GM20431 (cell line): ENCODE measurements at regions not wholly inside any gene's neighbourhood (a gene's known extent, or its start where the extent isn't known, plus 50 kb on each side); places are given as distances from the start of the nearest gene placed in this dataset.
"Not testable (repeated sequence)": the region's sequence is repeated elsewhere in the genome, so short reads cannot be mapped to it uniquely, and the experiment has no call there.

Experiments used
- in situ Hi-C: fragments of 300-500 bp; cut with MseI, MboI; formaldehyde crosslinking; loops from one replicate; pipeline ENCODE4 v1.15.0; 2020; ENCODE audit warnings: low sequenced_read_pairs; ENCODE audit not compliant: unreplicated experiment

DNA sequence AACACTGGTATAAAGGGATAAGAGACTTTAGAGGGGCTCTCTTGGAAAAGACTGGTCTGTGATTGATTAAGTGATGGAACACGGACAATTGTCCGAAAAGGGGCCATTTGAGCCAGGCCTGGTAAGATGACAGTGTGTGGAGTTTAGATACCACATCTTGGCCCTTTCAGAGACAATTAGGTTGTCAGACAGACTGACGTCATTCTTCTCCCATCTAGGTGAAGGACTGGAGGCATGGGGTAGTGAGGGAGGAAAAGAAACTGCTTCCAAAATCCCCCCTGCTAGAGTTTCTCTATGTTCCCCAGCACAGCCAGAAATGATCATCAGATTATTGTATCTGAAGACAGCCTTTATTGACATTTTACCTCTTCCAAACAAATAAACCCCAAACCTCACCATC is 84.8 kb upstream of the MYO3A start:
- in situ Hi-C loops: no loop called here

GRCh38 chr10:25849988-25850387 is 84.0 kb upstream of the MYO3A start:
- in situ Hi-C loops: no loop called here

DNA sequence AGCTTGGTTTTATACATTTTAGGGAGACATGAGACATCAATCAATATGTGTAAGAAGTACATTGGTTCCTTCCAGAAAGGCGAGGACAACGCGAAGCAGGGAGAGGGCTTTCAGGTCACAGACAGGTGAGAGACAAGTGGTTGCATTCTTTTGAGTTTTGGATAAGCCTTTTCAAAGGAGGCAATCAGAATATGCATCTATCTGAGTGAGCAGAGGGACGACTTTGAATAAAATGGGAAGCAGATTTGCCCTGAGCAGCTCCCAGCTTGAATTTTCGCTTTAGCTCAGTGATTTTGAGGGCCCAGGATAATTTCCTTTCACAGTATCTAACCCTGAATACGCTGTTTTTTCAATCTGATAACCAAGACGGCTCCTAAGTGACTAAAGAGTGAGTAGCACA is 82.5 kb upstream of the MYO3A start:
- in situ Hi-C loops: no loop called here

GRCh38 chr10:25852364-25852941 is 81.6 kb upstream of the MYO3A start:
- in situ Hi-C loops: no loop called here

DNA sequence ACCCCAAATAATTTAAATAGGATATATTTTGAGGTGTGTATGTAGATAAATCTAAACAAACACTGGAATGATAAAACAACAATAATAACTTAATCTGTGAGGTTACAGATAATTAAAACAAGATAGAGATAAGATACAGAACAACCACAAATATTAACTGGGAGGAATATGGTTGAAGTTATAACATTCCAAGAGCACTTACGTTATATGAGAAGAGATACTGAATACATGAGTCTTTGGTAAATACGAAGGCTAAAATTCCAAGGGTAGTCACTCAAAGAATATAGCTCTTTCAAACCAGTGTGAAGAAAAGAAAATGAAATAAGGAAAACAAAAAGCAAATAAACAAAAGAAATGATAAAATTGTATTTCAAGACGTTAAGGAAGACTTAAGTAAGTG is 76.0 kb upstream of the MYO3A start:
- in situ Hi-C loops: no loop called here

DNA sequence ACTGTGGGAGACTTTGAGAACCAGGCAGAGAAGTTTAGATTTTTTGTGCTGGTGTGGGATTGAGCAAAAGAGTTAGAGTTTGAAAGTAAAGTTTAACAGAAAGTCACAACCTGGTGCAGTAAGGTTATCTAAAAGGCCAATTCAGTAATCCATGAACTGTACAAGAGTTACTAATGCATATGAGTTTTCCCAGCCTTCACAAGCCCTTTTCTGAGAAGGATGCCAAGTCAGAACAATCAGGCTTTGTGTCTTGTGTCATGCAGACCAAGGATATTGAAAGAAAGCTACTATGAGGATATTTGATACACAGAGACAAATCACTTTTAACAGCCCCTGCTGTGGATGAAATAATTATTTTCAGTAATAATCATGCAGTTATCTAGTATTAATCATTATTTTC is 68.8 kb upstream of the MYO3A start:
- in situ Hi-C loops: no loop called here

- in situ Hi-C loops: no loop called here
Measured at GRCh38 chr10:25867321-25867720, 66.7 kb upstream of the MYO3A start.

DNA sequence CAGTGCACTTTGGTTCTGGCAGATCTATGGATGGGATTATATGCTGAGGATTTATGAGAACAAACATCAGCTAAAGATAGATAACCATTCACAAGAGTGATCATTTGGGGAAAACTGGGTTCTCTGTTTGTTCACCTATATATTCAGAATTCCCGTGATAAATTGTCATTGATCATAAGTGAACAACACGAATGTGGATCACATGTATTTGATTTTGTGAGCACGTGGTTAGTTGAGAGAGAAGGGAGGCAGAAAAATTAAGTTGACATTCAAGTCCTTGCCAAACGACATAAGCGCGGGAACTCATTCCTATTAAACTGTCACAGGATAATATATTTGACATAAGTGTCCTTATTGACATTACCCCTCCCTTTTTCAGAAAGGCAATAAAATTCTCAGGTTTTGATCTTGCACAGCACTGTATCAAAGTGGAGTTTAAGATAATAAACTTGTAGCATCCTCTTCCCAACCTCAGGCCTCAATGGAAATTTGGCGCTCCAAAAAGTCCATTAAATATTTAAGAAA is 64.9 kb upstream of the MYO3A start:
- in situ Hi-C loops: no loop called here

- in situ Hi-C loops: no loop called here
Measured at GRCh38 chr10:25869609-25870008, 64.4 kb upstream of the MYO3A start.

DNA sequence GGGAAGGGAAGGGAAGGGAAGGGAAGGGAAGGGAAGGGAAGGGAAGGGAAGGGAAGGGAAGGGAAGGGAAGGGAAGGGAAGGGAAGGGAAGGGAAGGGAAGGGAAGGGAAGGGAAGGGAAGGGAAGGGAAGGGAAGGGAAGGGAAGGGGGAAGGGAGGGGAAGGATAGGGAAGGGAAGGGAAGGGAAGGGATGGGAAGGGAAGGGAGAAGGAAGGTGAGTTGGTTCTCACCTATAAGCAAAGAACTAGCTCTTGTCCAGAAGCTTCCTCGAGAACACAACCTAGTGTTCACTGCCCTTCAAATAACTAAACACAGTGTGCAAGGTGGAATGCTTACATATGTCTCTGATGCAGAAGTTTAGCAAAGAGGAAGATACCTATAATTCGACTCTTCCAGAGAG is 59.6 kb upstream of the MYO3A start:
- in situ Hi-C loops: not testable (repeated sequence)

- in situ Hi-C loops: no loop called here
Measured at GRCh38 chr10:25875556-25876165, 58.4 kb upstream of the MYO3A start.

DNA sequence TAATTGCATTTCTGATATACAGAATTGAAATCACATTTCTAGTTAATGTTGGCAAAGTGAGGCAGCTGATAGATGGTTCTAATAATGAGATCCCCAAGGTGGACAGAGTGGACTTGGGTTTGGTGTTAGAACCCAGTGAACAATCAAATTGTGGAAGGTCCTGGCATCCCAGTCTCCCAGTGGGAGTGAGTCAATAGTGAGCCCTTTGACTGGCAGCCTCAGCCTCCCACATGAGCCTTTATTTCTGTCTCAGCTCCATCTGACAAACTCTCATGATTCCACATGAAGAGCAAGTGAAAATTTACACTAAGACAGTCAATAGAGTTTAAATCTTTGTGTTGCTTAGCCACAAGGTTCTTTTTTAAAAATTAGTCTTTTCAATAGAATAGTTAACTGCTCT is 56.7 kb upstream of the MYO3A start:
- in situ Hi-C loops: no loop called here
